ENCODE measurements at regions not wholly inside any gene's neighbourhood (a gene's known extent, or its start where the extent isn't known, plus 50 kb on each side); places are given as distances from the start of the nearest gene placed in this dataset.
A peak's percentile ranks its signal among the peaks of the same experiment; 100 is the strongest.

DNA sequence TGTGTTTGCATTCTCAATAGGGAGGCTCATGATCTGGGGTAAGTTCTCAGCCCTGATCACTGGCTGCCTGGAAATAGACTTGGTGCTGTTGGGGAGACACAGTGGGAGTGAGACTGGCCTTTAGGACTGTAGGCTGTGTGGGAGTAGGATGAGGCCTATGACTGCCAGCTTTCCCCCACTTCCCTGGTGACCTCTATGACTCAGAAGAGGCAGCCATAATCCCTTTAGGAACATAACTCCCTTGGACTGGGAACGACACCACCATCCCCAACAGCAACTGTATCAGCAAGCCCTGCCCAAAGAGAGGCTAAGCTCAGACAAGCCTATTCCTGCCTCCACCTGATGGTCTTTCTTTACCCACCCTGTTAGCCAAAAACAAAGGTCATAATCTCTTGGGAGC is 91.3 kb downstream of the SUCNR1 start:
- ATAC-seq (no peak), DNase-seq (no peak), FAIRE-seq (no peak)
- H3K4me3 ChIP-seq, result no peak overlapping the region
- TF ChIP-seq, protein P1, sequence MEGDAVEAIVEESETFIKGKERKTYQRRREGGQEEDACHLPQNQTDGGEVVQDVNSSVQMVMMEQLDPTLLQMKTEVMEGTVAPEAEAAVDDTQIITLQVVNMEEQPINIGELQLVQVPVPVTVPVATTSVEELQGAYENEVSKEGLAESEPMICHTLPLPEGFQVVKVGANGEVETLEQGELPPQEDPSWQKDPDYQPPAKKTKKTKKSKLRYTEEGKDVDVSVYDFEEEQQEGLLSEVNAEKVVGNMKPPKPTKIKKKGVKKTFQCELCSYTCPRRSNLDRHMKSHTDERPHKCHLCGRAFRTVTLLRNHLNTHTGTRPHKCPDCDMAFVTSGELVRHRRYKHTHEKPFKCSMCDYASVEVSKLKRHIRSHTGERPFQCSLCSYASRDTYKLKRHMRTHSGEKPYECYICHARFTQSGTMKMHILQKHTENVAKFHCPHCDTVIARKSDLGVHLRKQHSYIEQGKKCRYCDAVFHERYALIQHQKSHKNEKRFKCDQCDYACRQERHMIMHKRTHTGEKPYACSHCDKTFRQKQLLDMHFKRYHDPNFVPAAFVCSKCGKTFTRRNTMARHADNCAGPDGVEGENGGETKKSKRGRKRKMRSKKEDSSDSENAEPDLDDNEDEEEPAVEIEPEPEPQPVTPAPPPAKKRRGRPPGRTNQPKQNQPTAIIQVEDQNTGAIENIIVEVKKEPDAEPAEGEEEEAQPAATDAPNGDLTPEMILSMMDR (IDR thresholded peaks at IDR 0.05), result no peak
- no peak overlapping the region for H3K27ac ChIP-seq
- no peaks in the 10 kb centered on the region for H3K4me1 ChIP-seq
- H3K9me3 ChIP-seq, result no peaks in the 10 kb centered on the region
- 83 to 88% methylated on average over 1 of the region's 1 CpG for WGBS, 2 donors
- no peaks in the 10 kb centered on the region for H3K36me3 ChIP-seq
- H3K27me3 ChIP-seq, result no peaks in the 10 kb centered on the region
- intact Hi-C loops (cut with DNase I), result no loop called here

DNA sequence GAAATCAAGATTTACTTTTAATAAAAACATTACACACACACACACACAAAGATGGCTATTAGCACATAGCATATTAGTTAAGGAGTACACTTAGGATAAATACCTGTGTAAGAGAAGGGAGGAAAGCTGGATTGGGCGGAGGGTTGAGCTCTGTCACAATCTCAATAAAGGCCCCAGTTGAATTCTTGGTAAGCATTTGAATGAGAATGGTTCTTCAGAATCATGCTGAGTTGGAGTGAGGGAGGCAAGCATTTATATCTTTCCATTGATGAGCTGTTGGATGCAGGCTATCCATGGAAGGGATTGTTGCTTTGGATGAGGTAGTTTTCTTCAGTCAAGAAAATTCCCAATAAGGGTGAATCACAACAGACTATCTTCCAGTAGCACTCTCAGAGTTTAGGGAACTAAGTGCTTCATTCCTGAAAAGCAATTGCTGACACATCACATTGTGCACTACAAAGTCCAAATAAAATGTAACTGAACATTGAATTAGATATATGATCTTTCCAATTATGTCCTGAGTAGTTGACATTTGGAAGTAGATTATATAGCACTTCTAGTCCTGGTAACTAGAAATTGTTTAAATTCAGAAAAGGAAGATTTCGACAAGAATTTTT is 95.7 kb downstream of the SUCNR1 start:
- no peaks in the 10 kb centered on the region for H3K9me3 ChIP-seq
- H3K27me3 ChIP-seq, result no peaks in the 10 kb centered on the region
- H3K4me1 ChIP-seq, result peaks cover 0 to 9% (median 6%) of the 10 kb centered on the region in 3 donors
- TF ChIP-seq, protein P1 (IDR thresholded peaks at IDR 0.05), result no peak
- no peak for FAIRE-seq
- 91 to 93% methylated on average over 2 of the region's 2 CpGs for WGBS, 2 donors
- no peak overlapping the region for H3K27ac ChIP-seq
- intact Hi-C loops (cut with DNase I), result no loop called here
- no peak for ATAC-seq
- H3K36me3 ChIP-seq, result no peaks in the 10 kb centered on the region
- no peak overlapping the region for H3K4me3 ChIP-seq
- no peak for DNase-seq

DNA sequence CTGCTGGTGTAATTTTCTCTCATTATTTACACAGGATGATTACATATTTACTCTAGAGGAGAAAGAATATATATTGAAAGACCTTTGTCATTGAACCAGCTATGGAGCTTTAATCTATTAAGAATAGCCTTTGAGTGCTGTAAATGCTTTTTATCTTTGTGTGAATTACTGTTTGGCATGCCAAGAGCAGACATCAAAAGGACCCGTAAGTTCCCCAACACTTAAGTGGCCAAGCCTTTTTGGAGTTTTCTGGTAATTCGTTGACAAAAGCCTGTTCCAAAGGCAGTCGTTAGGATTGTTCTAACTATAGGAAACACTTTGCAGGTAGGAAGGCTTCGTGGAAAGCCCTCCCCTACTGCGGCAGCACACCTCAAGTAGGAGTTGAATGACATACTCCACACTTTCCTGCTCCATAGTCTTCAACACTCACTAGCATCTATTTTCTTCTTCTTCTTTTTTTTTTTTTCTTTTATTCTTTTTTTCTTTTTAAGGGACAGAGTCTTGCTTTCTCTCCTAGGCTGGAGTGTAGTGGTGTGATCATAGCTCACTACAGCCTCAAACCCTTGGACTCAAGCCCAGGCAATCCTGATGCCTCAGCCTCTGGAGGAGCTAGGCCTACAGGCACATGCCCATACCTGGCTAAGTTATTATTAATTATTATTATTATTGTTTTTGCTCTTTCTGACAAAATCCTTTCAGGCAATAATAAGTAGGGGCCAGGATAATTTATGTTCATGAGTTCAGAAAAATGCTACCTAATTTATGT is 98.6 kb downstream of the SUCNR1 start:
- TF ChIP-seq, protein P1 (IDR thresholded peaks at IDR 0.05), result no peak
- intact Hi-C loops (cut with DNase I), result no loop called here
- no peaks in the 10 kb centered on the region for H3K36me3 ChIP-seq
- peaks cover 0 to 14% (median 6%) of the 10 kb centered on the region in 3 donors for H3K4me1 ChIP-seq
- peak in 2 of 4 donors; percentile 28 to 37 for ATAC-seq
- WGBS, 2 donors, result 50 to 55% methylated on average over 5 of the region's 5 CpGs
- H3K27ac ChIP-seq, result no peak overlapping the region
- FAIRE-seq, result peak; percentile 41
- no peaks in the 10 kb centered on the region for H3K27me3 ChIP-seq
- no peak for DNase-seq
- H3K9me3 ChIP-seq, result no peaks in the 10 kb centered on the region
- no peak overlapping the region for H3K4me3 ChIP-seq

- intact Hi-C loops (cut with DNase I), result no loop called here
- Histone ChIP-seq H3K4me3 (no peak overlapping the region), H3K27me3 (no peaks in the 10 kb centered on the region), H3K36me3 (no peaks in the 10 kb centered on the region), H3K27ac (no peak overlapping the region), H3K9me3 (no peaks in the 10 kb centered on the region), H3K4me1 (peaks cover 0 to 14% (median 6%) of the 10 kb centered on the region in 3 donors)
- no peak for ATAC-seq
- 56 to 73% methylated on average over 3 of the region's 3 CpGs for WGBS, 2 donors
- FAIRE-seq, result no peak
- DNase-seq, result no peak
- TF ChIP-seq, protein P1 (IDR thresholded peaks at IDR 0.05), result no peak
These were observed 100.6 kb downstream of the SUCNR1 start for GRCh38 chr3:151974067-151974466.
